IMR-90 (cell line): ENCODE measurements at regions not wholly inside any gene's neighbourhood (a gene's known extent, or its start where the extent isn't known, plus 50 kb on each side); places are given as distances from the start of the nearest gene placed in this dataset.

ENCODE experiments used
- ATAC-seq: fragments of 200-7000 bp; cut with Tn5 transposase; 2 replicates; pipeline ENCODE4 v1.9.1; 2020; ENCODE audit warnings: low read depth, mild to moderate bottlenecking, moderate library complexity
- BruUV-seq: library from RNA; stranded (reverse); fragments of 400-500 nt; replicated peaks from 2 replicates; lab custom pipeline; 2021; lab: Mats Ljungman, UMichigan
- CTCF ChIA-PET: fragments of 300-600 bp; formaldehyde crosslinking; extraction: SDS; loops from one replicate; lab custom pipeline; 2021; ENCODE audit warnings: antibody characterized with exemption; lab: Yijun Ruan, JAX
- POLR2A ChIA-PET: fragments of 300-600 bp; sonication (Branson Sonifier 250); formaldehyde crosslinking; loops from one replicate; lab custom pipeline; 2022; ENCODE audit warnings: antibody characterized with exemption; ENCODE audit not compliant: unreplicated experiment; lab: Charles Lee
- DNase-seq: peaks from one replicate; pipeline ENCODE4 v3.0.0; 2013
- H2AFZ ChIP-seq: replicated peaks from 2 replicates; pipeline ENCODE3; 2013; ENCODE audit warnings: low read length, mild to moderate bottlenecking; ENCODE audit not compliant: poor library complexity
- H2AK5ac ChIP-seq: 2 replicates; pipeline ENCODE4 v1.6.1; 2013; ENCODE audit warnings: low read depth, low read length, inconsistent platforms
- H2AK9ac ChIP-seq: replicated peaks from 2 replicates; pipeline ENCODE3; 2013; ENCODE audit warnings: mild to moderate bottlenecking, low read depth, low read length, moderate library complexity; ENCODE audit not compliant: poor library complexity
- H2BK120ac ChIP-seq: 2 replicates; pipeline ENCODE4 v1.6.1; 2013; ENCODE audit warnings: low read depth, low read length, inconsistent platforms
- H2BK15ac ChIP-seq: 3 replicates; pipeline ENCODE4 v1.6.1; 2013; ENCODE audit warnings: low read depth, low read length, inconsistent platforms
- H2BK20ac ChIP-seq: 2 replicates; pipeline ENCODE4 v1.6.1; 2013; ENCODE audit warnings: low read depth, mild to moderate bottlenecking, inconsistent platforms, low read length, moderate library complexity
- H2BK5ac ChIP-seq: 2 replicates; pipeline ENCODE4 v1.6.1; 2013; ENCODE audit warnings: mild to moderate bottlenecking, low read depth, low read length, inconsistent platforms; ENCODE audit not compliant: poor library complexity, severe bottlenecking
- H3K14ac ChIP-seq: replicated peaks from 2 replicates; pipeline ENCODE4 v1.6.1; 2013; ENCODE audit warnings: low read depth, low read length, inconsistent platforms
- H3K18ac ChIP-seq: 2 replicates; pipeline ENCODE4 v1.6.1; 2013; ENCODE audit warnings: low read depth, low read length, control low read depth
- H3K23ac ChIP-seq: 2 replicates; pipeline ENCODE4 v1.6.1; 2013; ENCODE audit warnings: low read depth, low read length, inconsistent platforms
- H3K27ac ChIP-seq: 2 replicates; pipeline ENCODE4 v1.5.1; 2013; ENCODE audit warnings: mild to moderate bottlenecking, control low read depth, low read length; ENCODE audit not compliant: insufficient read depth
- H3K27me3 ChIP-seq: 2 replicates; pipeline ENCODE4 v1.6.1; 2013; ENCODE audit warnings: low read length; ENCODE audit not compliant: control insufficient read depth, insufficient read depth
- H3K36me3 ChIP-seq: 2 replicates; pipeline ENCODE4 v1.6.1; 2013; ENCODE audit warnings: low read length, mixed read lengths; ENCODE audit not compliant: control insufficient read depth, insufficient read depth
- H3K4ac ChIP-seq: 2 replicates; pipeline ENCODE4 v1.6.1; 2013; ENCODE audit warnings: low read depth, low read length, inconsistent platforms
- H3K4me1 ChIP-seq: 2 replicates; pipeline ENCODE4 v1.6.1; 2013; ENCODE audit warnings: low read length, mixed read lengths; ENCODE audit not compliant: control insufficient read depth, insufficient read depth
- H3K4me2 ChIP-seq: 2 replicates; pipeline ENCODE4 v1.6.1; 2013; ENCODE audit warnings: low read depth, mild to moderate bottlenecking, control low read depth, low read length, moderate library complexity
- H3K4me3 ChIP-seq: 2 replicates; pipeline ENCODE4 v1.5.1; 2013; ENCODE audit warnings: low read depth, mild to moderate bottlenecking, control low read depth, low read length, moderate library complexity; ENCODE audit not compliant: insufficient read depth
- H3K56ac ChIP-seq: 2 replicates; pipeline ENCODE4 v1.6.1; 2013; ENCODE audit warnings: low read length, inconsistent platforms; ENCODE audit not compliant: insufficient read depth; ENCODE audit errors: extremely low read depth
- H3K79me1 ChIP-seq, 2 experiments: 2 replicates each; pipeline ENCODE4 v1.6.1; 2013; ENCODE audit warnings: low read length in 2 of 2, inconsistent platforms in 1 of 2, low read depth in 1 of 2
- H3K9ac ChIP-seq: 2 replicates; pipeline ENCODE4 v1.6.1; 2013; ENCODE audit warnings: low read depth, low read length, control low read depth
- H3K9me1 ChIP-seq: 2 replicates; pipeline ENCODE4 v1.6.1; 2013; ENCODE audit warnings: low read length, inconsistent platforms; ENCODE audit not compliant: insufficient read depth
- H3K9me3 ChIP-seq: 2 replicates; pipeline ENCODE4 v1.6.1; 2013; ENCODE audit warnings: low read length; ENCODE audit not compliant: control insufficient read depth, insufficient read depth
- H4K20me1 ChIP-seq: 2 replicates; pipeline ENCODE4 v1.6.1; 2013; ENCODE audit warnings: low read length, inconsistent platforms; ENCODE audit not compliant: insufficient read depth
- H4K5ac ChIP-seq: 2 replicates; pipeline ENCODE4 v1.6.1; 2013; ENCODE audit warnings: mild to moderate bottlenecking, low read depth, low read length, control low read depth
- H4K8ac ChIP-seq, 2 experiments: 2 replicates each; pipeline ENCODE4 v1.6.1; 2013; ENCODE audit warnings: low read depth in 2 of 2, low read length in 2 of 2, control low read depth in 1 of 2, inconsistent platforms in 1 of 2
- H4K91ac ChIP-seq: 2 replicates; pipeline ENCODE4 v1.6.1; 2013; ENCODE audit warnings: low read depth, low read length, inconsistent platforms; ENCODE audit not compliant: insufficient read depth
- BHLHE40 ChIP-seq: fragments of 150-350 bp; IDR thresholded peaks from 2 replicates; pipeline ENCODE4 v1.6.1; 2016; ENCODE audit warnings: mild to moderate bottlenecking, low read depth, low read length
- CEBPB ChIP-seq: IDR thresholded peaks from 2 replicates; pipeline ENCODE4 v1.6.1; 2012; ENCODE audit warnings: low read depth, low read length, improper control_type of control experiment
- CHD1 ChIP-seq: IDR thresholded peaks from 2 replicates; pipeline ENCODE4 v1.6.1; 2012; ENCODE audit warnings: low read depth, low read length, improper control_type of control experiment
- FOS ChIP-seq: fragments of 150-350 bp; IDR thresholded peaks from 2 replicates; pipeline ENCODE4 v1.6.1; 2016; ENCODE audit warnings: low read depth, low read length
- MAZ ChIP-seq: IDR thresholded peaks from 2 replicates; pipeline ENCODE4 v1.6.1; 2012; ENCODE audit warnings: low read depth, mild to moderate bottlenecking, low read length, improper control_type of control experiment, moderate library complexity, borderline replicate concordance
- RCOR1 ChIP-seq: IDR thresholded peaks from 2 replicates; pipeline ENCODE4 v1.6.1; 2012; ENCODE audit warnings: mild to moderate bottlenecking, low read length, improper control_type of control experiment; ENCODE audit not compliant: insufficient replicate concordance
- SMC3 ChIP-seq: fragments of 150-350 bp; IDR thresholded peaks from 2 replicates; pipeline ENCODE4 v1.6.1; 2016; ENCODE audit warnings: low read depth, mild to moderate bottlenecking, antibody characterized with exemption, low read length, moderate library complexity
- WGBS, 2 experiments: methylation state at CpG; one replicate each; pipeline versions ENCODE4 v1.1.5 to v1.1.7; 2013; ENCODE audit warnings: missing lambda C conversion rate in 2 of 2; ENCODE audit not compliant: insufficient read length in 1 of 2; ENCODE audit errors: extremely low coverage in 2 of 2; 5-methylcytosine and 5-hydroxymethylcytosine counted together
- dilution Hi-C: fragments of 300-500 bp; cut with HindIII; formaldehyde crosslinking; loops from one replicate; pipeline ENCODE4 v1.14.3; 2018; ENCODE audit warnings: low sequenced_read_pairs; ENCODE audit not compliant: unreplicated experiment
- in situ Hi-C: fragments of 300-500 bp; cut with MboI; formaldehyde crosslinking; loops from 3 replicates; pipeline ENCODE4 v1.14.3; 2019; ENCODE audit warnings: low sequenced_read_pairs, inconsistent platforms, mixed read lengths
- intact Hi-C: fragments of 100-400 bp; cut with micrococcal nuclease; formaldehyde crosslinking; loops from 2 replicates; pipeline ENCODE4 v1.10.0; 2022
- TF ChIP-seq, protein P1 (sequence below): conservative IDR thresholded peaks from 2 replicates; pipeline ENCODE4 v1.5.1; 2012; ENCODE audit warnings: mild to moderate bottlenecking, low read depth, low read length, improper control_type of control experiment
- TF ChIP-seq, protein P2 (sequence below): fragments of 150-350 bp; IDR thresholded peaks from 2 replicates; pipeline ENCODE4 v1.6.1; 2017; ENCODE audit warnings: mild to moderate bottlenecking, antibody characterized with exemption, low read length, low read depth

- H2BK120ac ChIP-seq: no peak overlapping the region
- H3K14ac ChIP-seq: 0 out of 2 replicates have a peak overlapping the region, but pooled peaks have one; percentile 70
- no peak overlapping the region for H2BK15ac ChIP-seq
- dilution Hi-C loops: no loop called here
- H2AK5ac ChIP-seq: no peak overlapping the region
- POLR2A ChIA-PET: no interaction called here
- H2AK9ac ChIP-seq: no peak overlapping the region
- H3K4ac ChIP-seq: no peak overlapping the region
- no peaks in the 10 kb centered on the region for H3K9me3 ChIP-seq
- DNase-seq (no peak), ATAC-seq (no peak)
- H4K91ac ChIP-seq: no peak overlapping the region
- BruUV-seq: no TSS peak
- H4K8ac ChIP-seq: no peak overlapping the region
- H3K4me3 ChIP-seq: no peak overlapping the region
- H2BK5ac ChIP-seq: no peak overlapping the region
- no peaks in the 10 kb centered on the region for H3K4me1 ChIP-seq
- H3K27me3 ChIP-seq: no peaks in the 10 kb centered on the region
- H4K5ac ChIP-seq: no peak overlapping the region
- TF ChIP-seq MAZ (no peak), SMC3 (no peak), FOS (no peak), BHLHE40 (no peak), CHD1 (no peak), CEBPB (no peak), RCOR1 (no peak)
- TF ChIP-seq, protein P1, sequence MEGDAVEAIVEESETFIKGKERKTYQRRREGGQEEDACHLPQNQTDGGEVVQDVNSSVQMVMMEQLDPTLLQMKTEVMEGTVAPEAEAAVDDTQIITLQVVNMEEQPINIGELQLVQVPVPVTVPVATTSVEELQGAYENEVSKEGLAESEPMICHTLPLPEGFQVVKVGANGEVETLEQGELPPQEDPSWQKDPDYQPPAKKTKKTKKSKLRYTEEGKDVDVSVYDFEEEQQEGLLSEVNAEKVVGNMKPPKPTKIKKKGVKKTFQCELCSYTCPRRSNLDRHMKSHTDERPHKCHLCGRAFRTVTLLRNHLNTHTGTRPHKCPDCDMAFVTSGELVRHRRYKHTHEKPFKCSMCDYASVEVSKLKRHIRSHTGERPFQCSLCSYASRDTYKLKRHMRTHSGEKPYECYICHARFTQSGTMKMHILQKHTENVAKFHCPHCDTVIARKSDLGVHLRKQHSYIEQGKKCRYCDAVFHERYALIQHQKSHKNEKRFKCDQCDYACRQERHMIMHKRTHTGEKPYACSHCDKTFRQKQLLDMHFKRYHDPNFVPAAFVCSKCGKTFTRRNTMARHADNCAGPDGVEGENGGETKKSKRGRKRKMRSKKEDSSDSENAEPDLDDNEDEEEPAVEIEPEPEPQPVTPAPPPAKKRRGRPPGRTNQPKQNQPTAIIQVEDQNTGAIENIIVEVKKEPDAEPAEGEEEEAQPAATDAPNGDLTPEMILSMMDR: no peak
- TF ChIP-seq, protein P2, sequence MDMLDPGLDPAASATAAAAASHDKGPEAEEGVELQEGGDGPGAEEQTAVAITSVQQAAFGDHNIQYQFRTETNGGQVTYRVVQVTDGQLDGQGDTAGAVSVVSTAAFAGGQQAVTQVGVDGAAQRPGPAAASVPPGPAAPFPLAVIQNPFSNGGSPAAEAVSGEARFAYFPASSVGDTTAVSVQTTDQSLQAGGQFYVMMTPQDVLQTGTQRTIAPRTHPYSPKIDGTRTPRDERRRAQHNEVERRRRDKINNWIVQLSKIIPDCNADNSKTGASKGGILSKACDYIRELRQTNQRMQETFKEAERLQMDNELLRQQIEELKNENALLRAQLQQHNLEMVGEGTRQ: no peak
- no peaks in the 10 kb centered on the region for H3K9me1 ChIP-seq
- no peak overlapping the region for H3K27ac ChIP-seq
- no peak overlapping the region for H3K4me2 ChIP-seq
- no peak overlapping the region for H2AFZ ChIP-seq
- no peaks in the 10 kb centered on the region for H4K20me1 ChIP-seq
- in situ Hi-C loops: no loop called here
- no peak overlapping the region for H3K18ac ChIP-seq
- CTCF ChIA-PET: interaction anchor here (1.3 kb wide), 1 partner anchor 9 kb away, joined by 5 read pairs; no protein-coding TSS in a partner anchor
- no peak overlapping the region for H2BK20ac ChIP-seq
- whole genome bisulfite sequencing, 2 experiments: no CpG with 5 or more reads among the region's 2 CpGs
- no peak overlapping the region for H3K9ac ChIP-seq
- H3K56ac ChIP-seq: no peak overlapping the region
- no peaks in the 10 kb centered on the region for H3K79me1 ChIP-seq
- intact Hi-C loops: no loop called here
- no peaks in the 10 kb centered on the region for H3K36me3 ChIP-seq
- H3K23ac ChIP-seq: no peak overlapping the region
These were observed 54.0 kb upstream of the ITPRID2 start for GRCh38 chr2:181837563-181837962.
